Mucosa of descending colon (tissue), 3 donors: ENCODE measurements at regions not wholly inside any gene's neighbourhood (a gene's known extent, or its start where the extent isn't known, plus 50 kb on each side); places are given as distances from the start of the nearest gene placed in this dataset.

Experiments used
- ATAC-seq: fragments of 200-7000 bp; cut with Tn5 transposase; one replicate; pipeline ENCODE4 v1.9.1; 2020; ENCODE audit warnings: mild to moderate bottlenecking, moderate library complexity
- DNase-seq, 3 donors: peaks; one replicate each; pipeline ENCODE4 v3.0.0-alpha.2; 2020
- H3K36me3 ChIP-seq: fragments of 200-600 bp; one replicate; pipeline ENCODE4 v1.8.0; 2021; ENCODE audit warnings: low read depth, mild to moderate bottlenecking
- H3K4me1 ChIP-seq: fragments of 200-600 bp; one replicate; pipeline ENCODE4 v1.8.0; 2021; ENCODE audit warnings: low read depth, mild to moderate bottlenecking
- H3K4me3 ChIP-seq: fragments of 200-600 bp; one replicate; pipeline ENCODE4 v1.8.0; 2021; ENCODE audit warnings: mild to moderate bottlenecking
- H3K9me3 ChIP-seq: fragments of 200-600 bp; one replicate; pipeline ENCODE4 v1.8.0; 2021; ENCODE audit warnings: mild to moderate bottlenecking
- CTCF ChIP-seq: fragments of 200-600 bp; IDR thresholded peaks from one replicate; pipeline ENCODE4 v1.8.0; 2022; ENCODE audit warnings: antibody characterized with exemption, mild to moderate bottlenecking
- intact Hi-C, 2 donors: fragments of 100-400 bp; cut with DNase I in 1 of 2; cut with micrococcal nuclease in 1 of 2; formaldehyde crosslinking; loops; one replicate each; pipeline versions ENCODE4 v1.11.0 to v1.11.1; 2022; cut with DNase I, micrococcal nuclease
- donor health status: DM: no; HTN: no; CAD: no; lungs with moderate emphysema.
- donor health status: DM: no; HTN: no; CAD: no.
- donor health status: DM: no; HTN: yes; CAD: no.

- no peak for DNase-seq
- peaks cover 8% of the 10 kb centered on the region for H3K4me1 ChIP-seq
- intact Hi-C loops, result no loop called here
- ATAC-seq, result no peak
- TF ChIP-seq CTCF, result no peak
- no peaks in the 10 kb centered on the region for H3K9me3 ChIP-seq
- H3K4me3 ChIP-seq, result no peak overlapping the region
- H3K36me3 ChIP-seq, result no peaks in the 10 kb centered on the region
These were observed 122.7 kb downstream of the AKAP11 start for GRCh38 chr13:42394711-42395085.

GRCh38 chr13:42395086-42395821 is 123.3 kb downstream of the AKAP11 start:
- peak in 1 of 3 donors; percentile 47 for DNase-seq

GRCh38 chr13:42396501-42396900 is 124.5 kb downstream of the AKAP11 start:
- Histone ChIP-seq H3K4me3 (no peak overlapping the region), H3K36me3 (no peaks in the 10 kb centered on the region), H3K9me3 (no peaks in the 10 kb centered on the region), H3K4me1 (peaks cover 8% of the 10 kb centered on the region)
- intact Hi-C loops, result no loop called here
- ATAC-seq (peak; percentile 37), DNase-seq (peak in 2 of 3 donors; percentile 38 to 66)
- TF ChIP-seq CTCF, result no peak

More at GRCh38 chr13:42395086-42395821, 123.3 kb downstream of the AKAP11 start:
- Histone ChIP-seq H3K4me3 (no peak overlapping the region), H3K4me1 (peaks cover 8% of the 10 kb centered on the region), H3K9me3 (no peaks in the 10 kb centered on the region), H3K36me3 (no peaks in the 10 kb centered on the region)
- peak; percentile 27 for ATAC-seq
- no peak for TF ChIP-seq CTCF
- intact Hi-C loops, result no loop called here

GRCh38 chr13:42396901-42397655 is 125.1 kb downstream of the AKAP11 start:
- no peak for TF ChIP-seq CTCF
- H3K4me1 ChIP-seq, result peaks cover 8% of the 10 kb centered on the region
- H3K9me3 ChIP-seq, result no peaks in the 10 kb centered on the region
- H3K4me3 ChIP-seq, result no peak overlapping the region
- ATAC-seq, result peak; percentile 30
- intact Hi-C loops, result no loop called here
- no peak for DNase-seq
- H3K36me3 ChIP-seq, result no peaks in the 10 kb centered on the region

- Histone ChIP-seq H3K36me3 (no peaks in the 10 kb centered on the region), H3K4me3 (no peak overlapping the region), H3K9me3 (no peaks in the 10 kb centered on the region), H3K4me1 (peaks cover 1% of the 10 kb centered on the region)
- ATAC-seq (no peak), DNase-seq (no peak)
- intact Hi-C loops, result no loop called here
- no peak for TF ChIP-seq CTCF
These were observed 126.6 kb downstream of the AKAP11 start for GRCh38 chr13:42398533-42398932.
